Limb (tissue), 2 donors: ENCODE measurements at regions not wholly inside any gene's neighbourhood (a gene's known extent, or its start where the extent isn't known, plus 50 kb on each side); places are given as distances from the start of the nearest gene placed in this dataset.

Source experiments
- DNase-seq, 2 donors: peaks; one replicate each; pipeline ENCODE4 v3.0.0-alpha.2; 2016; ENCODE audit errors: extremely low spot score in 2 of 2

DNA sequence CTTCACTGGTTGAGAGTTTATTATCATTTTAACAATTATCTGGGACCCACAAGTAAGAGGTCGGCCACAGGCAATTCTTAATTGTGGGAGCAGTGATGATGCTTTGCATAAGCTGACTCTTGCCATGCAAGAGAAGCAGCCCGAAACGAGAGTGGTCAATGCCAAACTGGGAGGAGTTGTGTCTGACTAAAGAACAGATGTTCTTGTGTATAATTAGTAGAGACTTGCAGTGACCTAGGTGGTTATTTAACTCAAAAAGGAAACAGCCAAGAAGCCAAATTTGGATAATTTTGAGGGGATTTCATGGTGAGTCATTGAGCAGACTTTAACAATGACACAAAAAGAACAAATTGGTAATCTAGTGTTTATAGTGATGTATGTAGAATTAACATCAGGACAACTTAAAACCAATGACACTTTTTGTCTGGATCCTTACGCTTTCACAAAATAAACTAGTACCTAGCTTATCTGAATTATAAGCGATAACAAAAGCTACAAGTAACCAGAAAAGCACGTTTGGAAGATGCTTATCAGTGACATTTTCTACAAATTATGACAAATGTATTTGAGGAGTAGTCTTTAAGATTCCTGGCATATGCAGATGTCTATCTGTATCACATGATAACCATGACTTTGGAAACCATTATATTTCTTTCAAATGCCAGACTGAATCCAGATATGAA lies 184.7 kb upstream of the DLGAP1 start:
- DNase-seq, result no peak

DNA sequence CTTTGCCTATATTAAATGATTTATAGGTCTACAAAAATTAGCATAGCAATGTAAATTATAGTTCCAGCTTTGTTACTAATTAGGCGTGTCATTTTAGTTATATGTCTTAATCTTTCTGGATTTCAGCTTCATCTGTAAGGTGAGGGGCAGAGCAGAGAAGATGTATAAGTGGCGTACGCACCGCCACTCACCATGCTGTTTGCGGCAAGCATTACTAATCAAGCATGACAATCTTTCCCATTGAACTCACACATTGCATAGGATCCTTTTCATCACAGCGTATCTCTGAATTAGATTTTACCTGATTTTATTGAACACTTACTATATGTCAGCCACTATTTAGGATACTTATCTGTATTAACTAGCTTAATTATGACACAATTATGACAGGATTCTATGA lies 183.6 kb upstream of the DLGAP1 start:
- DNase-seq, result no peak

GRCh38 chr18:4637876-4638275 lies 182.8 kb upstream of the DLGAP1 start:
- DNase-seq, result no peak

DNA sequence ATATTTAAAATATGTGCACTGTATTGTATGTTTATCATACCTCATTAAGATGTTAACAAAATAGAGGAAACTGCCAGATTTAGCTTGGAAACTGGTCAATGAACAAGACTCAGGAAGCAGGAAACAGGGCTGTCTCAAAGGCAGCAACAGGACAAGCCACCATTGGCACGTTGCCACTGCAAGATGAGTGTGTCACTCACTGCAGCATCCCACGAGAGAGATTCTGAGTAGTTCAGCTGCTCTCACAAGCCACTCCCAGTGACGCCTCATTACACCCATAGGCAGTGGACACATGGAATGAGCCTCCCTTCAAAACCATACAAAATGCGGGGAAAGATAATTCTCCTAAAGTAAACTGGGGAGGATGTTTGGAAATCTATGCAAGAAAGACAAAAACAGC lies 181.9 kb upstream of the DLGAP1 start:
- peak; percentile 9 to 40 for DNase-seq

DNA sequence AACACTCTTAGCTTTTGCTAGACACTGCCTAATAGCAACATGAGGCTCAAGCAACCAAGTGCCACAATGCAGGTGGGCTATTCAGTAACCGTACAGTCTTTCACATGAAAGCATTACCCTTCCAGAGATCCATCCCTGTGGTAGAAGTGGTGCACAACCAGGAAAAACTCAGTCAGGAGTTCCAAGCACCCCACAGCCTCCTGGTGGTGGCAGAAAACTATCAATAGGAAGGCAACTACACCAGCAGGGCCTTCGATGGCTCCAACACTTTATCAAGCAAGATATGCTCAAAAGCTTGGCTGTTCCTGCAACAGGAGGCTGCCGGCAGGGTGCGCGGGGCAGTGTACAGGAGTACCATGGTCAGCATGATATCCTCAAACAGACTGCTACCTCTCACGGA lies 176.1 kb upstream of the DLGAP1 start:
- no peak for DNase-seq

DNA sequence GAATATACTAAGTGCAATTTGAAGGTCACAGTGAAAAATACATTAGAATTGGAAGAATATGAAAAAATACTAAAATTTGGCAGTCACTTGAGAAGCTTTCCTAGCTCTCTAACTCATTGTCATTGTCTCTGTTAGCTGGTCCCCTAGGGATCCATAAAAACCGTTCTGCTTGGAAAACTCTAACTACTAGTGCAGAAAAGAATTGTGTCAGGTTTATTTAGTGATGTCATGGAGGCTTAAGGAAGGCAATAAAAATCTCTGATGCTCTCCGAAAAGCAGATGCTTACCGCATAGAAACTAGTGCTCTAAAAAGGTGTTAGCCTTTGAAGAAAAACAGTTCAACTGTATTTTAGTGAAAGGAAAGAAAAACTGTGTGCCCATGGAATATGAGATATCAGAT lies 150.1 kb upstream of the DLGAP1 start:
- DNase-seq, result peak in 1 of 2 donors; percentile 47

- DNase-seq, result no peak
Measured at GRCh38 chr18:4603955-4604354, 148.8 kb upstream of the DLGAP1 start.

DNA sequence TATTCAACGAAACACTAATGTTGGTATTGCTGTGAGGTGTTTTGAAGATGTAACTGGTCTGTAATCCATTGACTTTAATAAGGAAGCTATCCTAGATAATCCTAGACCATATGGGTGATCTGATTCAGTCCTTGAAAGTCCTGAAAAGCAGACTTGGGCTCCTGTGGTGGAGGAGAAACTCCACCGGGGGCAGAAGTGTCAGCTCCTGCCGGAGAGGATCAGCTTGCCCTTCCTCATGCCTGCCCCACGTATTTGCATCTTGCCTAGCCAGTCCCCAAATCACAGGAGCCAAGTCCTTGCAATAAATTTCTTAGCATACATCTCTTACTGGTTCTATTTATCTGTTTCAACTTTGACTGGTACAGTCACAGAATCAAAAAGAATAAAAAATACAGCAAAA lies 144.2 kb upstream of the DLGAP1 start:
- no peak for DNase-seq

DNA sequence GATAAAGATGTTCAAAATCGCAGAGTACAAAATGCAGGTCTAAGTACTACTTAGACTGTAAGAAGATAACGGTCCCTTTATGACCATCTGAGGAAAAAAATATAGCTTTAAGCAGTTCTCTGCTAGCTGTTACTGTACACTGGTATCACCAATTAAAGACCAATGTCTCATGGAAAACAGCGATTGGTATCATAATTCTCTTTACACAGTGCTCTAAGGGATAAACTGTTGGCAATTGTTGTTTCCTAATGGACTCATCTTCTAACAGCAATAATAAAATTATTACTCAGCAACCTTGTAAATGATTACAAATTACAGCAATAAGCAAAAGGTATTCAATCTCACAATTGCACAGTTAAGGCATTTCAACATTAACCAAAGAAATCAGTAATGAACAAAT lies 142.2 kb upstream of the DLGAP1 start:
- DNase-seq, result no peak

DNA sequence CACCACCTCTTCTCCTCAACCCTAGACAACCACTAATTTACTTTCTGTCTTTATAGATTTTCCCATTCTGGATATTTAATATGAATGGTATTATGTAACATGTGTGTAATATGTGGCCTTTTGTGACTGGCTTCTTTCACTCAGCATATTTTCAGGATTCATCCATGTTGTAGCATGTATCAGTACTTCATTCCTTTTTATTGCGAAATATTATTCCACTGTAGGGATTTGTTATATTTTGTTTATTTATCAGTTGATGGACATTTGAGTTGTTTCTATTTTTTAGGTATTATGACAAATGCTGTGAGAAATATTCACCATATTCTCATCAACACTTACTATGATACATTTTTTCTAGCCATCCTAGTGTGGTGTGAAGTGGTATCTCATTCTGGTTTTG lies 138.8 kb upstream of the DLGAP1 start:
- no peak for DNase-seq

- no peak for DNase-seq
Measured at GRCh38 chr18:4593459-4593858, 138.4 kb upstream of the DLGAP1 start.

GRCh38 chr18:4589056-4589800 lies 134.1 kb upstream of the DLGAP1 start:
- no peak for DNase-seq

- no peak for DNase-seq
Measured at GRCh38 chr18:4587204-4587603, 132.1 kb upstream of the DLGAP1 start.

DNA sequence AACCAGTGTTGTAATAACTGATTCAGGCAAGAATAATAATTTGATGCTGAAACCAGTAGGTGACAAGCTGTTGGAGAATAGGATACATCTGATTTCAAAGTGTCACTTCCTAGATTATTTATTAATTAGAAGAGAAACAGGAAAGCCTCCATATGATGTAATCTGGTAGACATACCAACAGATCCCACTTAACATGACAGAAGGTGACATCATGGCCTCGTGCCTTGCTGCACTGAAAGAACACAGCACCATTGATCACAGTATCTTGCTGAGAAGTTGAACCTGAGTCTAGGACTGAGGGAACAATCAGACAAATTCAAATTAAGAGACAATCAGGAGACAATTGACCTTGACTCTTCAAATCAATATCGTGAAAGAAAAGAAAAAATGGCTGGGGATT lies 131.6 kb upstream of the DLGAP1 start:
- DNase-seq, result no peak

DNA sequence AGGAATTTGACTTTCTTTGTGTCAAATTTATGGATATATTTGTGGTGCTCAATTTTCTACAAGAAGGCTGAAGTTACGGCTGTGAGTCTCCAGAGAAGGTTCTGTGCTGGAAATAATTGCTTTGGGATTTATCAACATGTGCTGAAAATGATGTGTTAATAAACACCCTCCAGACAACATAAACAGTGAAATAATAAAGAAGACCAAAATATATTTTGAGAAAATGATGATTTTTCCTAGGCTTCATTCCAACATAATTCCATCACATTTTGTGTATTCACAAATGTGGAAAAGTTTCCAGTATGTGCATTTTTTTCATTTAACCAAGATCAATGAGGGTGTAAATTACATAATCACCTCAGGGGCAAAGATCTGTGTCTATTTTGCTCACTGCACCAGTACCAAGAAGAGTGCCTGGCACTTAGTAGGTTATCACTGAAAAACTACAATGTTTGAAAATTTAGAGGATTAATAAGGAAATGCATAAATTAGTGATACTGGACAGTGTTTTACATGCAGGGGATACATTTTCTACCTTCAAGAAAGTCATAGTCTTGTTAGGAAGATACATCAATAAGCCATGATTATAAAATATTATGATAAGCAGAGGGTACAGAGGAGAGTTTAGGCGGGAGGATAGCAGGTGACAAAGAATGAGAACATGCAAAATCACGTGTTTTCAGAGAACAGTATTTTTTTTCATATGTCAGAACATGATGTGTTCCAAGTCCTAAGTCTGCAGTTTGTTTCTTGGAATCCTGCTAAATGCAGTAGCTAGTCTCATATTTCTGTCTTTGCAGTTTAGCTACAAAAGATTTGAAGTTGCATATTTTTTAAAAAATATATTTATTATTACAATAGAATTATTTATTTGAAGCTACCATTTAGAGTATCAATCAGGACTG lies 127.6 kb upstream of the DLGAP1 start:
- DNase-seq, result no peak

- no peak for DNase-seq
Measured at GRCh38 chr18:4581966-4582365, 126.9 kb upstream of the DLGAP1 start.

DNA sequence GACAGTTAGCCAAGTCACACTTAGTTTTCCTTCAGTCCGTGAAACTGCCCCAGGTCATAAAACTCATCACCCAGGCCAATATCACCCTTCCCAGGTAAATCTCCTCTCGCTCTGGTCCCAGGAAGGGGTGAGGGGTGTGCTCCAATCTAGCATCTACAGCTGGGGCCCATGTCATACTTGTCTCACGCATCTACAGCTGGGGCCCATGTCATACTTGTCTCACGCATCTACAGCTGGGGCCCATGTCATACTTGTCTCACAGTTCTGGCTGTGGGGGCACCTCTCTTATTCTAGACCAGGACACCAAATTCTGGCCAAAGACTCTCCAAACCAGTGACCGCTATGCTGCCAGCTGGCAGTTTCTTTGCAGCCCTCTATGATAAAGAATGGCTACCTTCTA lies 123.3 kb upstream of the DLGAP1 start:
- no peak for DNase-seq

- no peak for DNase-seq
Measured at GRCh38 chr18:4573735-4574134, 118.6 kb upstream of the DLGAP1 start.

GRCh38 chr18:4557502-4557901 lies 102.4 kb upstream of the DLGAP1 start:
- no peak for DNase-seq

DNA sequence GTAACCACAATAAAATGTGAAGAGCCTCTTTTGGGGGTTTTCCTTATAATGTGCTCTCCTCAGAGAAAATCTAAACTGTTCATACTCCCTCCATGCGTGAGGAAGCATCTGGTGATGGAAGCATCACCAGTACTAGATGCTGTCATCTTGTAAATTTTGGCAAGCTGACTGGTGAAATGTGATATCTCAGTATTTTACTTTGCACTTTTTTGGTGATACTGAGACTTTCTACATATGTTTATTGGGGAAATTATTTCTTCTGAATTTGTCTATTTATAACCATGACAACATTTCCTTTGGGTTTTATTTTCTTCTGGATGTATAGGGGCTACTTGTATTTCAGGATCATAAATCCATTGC lies 95.9 kb upstream of the DLGAP1 start:
- peak in 1 of 2 donors; percentile 25 for DNase-seq

GRCh38 chr18:4549164-4549872 lies 94.2 kb upstream of the DLGAP1 start:
- DNase-seq, result peak in 1 of 2 donors; percentile 7

DNA sequence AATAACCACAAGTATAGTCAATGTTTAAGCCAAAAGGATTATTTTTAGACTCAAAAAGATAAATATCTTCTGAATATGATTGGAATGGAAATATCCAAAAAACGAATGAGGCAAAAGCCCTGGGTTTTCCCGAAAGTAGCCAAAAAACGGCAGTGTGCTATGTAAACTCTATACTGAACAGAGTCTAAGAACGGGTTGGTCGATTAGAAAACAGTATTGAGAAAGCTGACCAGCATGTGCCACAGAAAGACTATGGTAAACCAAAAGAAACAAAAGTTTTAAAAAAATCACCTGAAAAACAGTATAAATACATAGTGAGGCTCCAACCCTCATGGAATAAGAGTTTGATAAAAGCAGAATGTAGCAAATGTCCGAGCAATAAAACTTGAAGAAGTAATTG lies 92.0 kb upstream of the DLGAP1 start:
- DNase-seq, result no peak
